Testis (tissue), 2 donors: ENCODE measurements at regions not wholly inside any gene's neighbourhood (a gene's known extent, or its start where the extent isn't known, plus 50 kb on each side); places are given as distances from the start of the nearest gene placed in this dataset.

Experiments used
- POLR2A ChIP-seq: fragments of 450-650 bp; IDR thresholded peaks from one replicate; pipeline ENCODE4 v1.6.1; 2017; ENCODE audit warnings: antibody characterized with exemption, mild to moderate bottlenecking, moderate library complexity
- TF ChIP-seq, protein P1 (sequence below), 3 experiments: fragments of 450-650 bp in 2 of 3; fragments of 200-600 bp in 1 of 3; sonication (generic) in 1 of 3; IDR thresholded peaks; one replicate each; pipeline ENCODE4 v1.5.1; 2016 to 2019; ENCODE audit warnings: antibody characterized with exemption in 3 of 3, mild to moderate bottlenecking in 2 of 3, moderate library complexity in 1 of 3

DNA sequence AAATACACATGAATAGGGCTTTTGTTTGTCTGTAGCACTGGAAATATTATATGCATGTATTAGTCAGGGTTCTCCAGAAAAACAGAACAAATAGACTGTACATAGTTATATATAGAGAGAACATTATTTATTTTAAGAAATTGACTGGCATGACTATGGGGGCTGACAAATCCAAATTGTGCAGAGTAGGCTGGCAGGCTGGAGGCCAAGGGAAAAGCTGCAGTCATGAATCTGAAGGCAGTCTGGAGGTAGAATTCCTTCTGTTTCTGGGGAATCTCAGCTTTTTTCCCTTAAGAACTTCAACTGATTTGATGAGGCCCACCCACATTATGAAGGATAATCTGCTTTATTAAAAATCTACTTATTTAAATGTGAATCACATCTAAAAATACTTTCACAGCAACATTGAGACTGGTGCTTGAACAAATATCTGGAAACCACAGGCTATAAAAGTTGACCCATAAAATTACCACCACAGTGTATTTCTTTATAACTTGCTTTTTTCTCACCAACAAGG, 344.2 kb upstream of the KIAA1217 start:
- no peak for TF ChIP-seq POLR2A
- TF ChIP-seq, protein P1, sequence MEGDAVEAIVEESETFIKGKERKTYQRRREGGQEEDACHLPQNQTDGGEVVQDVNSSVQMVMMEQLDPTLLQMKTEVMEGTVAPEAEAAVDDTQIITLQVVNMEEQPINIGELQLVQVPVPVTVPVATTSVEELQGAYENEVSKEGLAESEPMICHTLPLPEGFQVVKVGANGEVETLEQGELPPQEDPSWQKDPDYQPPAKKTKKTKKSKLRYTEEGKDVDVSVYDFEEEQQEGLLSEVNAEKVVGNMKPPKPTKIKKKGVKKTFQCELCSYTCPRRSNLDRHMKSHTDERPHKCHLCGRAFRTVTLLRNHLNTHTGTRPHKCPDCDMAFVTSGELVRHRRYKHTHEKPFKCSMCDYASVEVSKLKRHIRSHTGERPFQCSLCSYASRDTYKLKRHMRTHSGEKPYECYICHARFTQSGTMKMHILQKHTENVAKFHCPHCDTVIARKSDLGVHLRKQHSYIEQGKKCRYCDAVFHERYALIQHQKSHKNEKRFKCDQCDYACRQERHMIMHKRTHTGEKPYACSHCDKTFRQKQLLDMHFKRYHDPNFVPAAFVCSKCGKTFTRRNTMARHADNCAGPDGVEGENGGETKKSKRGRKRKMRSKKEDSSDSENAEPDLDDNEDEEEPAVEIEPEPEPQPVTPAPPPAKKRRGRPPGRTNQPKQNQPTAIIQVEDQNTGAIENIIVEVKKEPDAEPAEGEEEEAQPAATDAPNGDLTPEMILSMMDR (IDR thresholded peaks at IDR 0.05), result no peak
